ENCODE measurements at regions not wholly inside any gene's neighbourhood (a gene's known extent, or its start where the extent isn't known, plus 50 kb on each side); places are given as distances from the start of the nearest gene placed in this dataset.

DNA sequence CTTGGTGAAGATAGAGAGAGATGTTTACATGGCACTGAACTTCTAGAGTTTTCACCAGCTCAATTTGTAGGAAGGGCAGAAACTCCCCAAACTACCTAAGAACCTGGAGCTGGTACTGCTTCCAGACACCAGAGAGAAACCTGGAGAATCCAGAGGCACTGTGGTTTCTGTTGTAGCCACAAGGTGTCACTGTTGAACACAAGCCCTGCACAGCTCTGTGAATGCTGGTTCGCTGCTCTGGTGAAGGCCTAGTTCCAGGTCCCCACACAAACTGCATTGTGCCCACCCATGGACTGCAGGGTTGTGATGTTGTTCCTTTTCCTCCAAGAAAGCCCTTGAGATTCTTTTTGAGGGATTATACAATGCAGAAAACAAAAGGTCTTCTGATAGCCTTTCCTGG, 150.5 kb upstream of the HS6ST1 start:
- DNase-seq (ENCODE audit: low read depth in 2 of 2), result no peak

DNA sequence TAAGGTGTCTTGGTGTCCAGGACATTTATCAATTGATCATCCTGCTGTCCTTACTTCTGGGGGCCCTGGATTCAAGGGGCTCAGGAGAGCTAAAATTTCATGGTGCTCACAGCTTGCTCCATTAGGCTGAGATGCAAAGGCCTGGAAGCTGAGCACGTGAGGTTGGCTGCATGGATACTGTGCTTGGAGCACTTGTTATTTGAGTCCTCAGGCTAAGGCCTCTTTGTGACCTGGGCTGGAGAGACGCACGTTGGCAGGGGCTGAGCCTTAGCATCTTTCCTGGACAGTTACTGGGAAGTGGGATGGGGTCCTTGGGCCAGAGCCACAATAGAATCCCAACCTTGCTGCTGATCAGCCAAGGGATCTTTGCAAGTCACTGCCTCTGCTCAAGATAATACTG, 151.2 kb upstream of the HS6ST1 start:
- DNase-seq (ENCODE audit: low read depth in 2 of 2), result no peak

DNA sequence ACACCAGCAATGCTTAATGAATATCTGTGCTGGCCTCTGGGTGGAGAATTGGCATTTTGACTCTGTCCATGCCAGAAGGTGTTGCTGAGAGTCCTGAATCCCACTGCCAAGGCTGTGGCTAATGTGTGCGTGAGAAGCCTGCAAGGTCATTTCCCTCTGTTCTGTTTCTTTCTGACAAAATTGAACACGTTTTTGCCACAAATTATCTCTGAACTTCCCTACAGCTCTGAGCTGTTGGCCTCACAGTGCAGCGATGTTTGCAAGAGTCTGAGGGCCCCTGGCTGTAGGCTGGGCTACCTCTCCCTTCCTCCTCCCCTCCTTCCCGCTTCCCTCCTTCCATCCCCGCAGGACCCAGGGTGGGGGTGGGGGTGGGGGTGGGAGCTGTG, 154.1 kb upstream of the HS6ST1 start:
- no peak for DNase-seq (ENCODE audit: low read depth in 2 of 2)

DNA sequence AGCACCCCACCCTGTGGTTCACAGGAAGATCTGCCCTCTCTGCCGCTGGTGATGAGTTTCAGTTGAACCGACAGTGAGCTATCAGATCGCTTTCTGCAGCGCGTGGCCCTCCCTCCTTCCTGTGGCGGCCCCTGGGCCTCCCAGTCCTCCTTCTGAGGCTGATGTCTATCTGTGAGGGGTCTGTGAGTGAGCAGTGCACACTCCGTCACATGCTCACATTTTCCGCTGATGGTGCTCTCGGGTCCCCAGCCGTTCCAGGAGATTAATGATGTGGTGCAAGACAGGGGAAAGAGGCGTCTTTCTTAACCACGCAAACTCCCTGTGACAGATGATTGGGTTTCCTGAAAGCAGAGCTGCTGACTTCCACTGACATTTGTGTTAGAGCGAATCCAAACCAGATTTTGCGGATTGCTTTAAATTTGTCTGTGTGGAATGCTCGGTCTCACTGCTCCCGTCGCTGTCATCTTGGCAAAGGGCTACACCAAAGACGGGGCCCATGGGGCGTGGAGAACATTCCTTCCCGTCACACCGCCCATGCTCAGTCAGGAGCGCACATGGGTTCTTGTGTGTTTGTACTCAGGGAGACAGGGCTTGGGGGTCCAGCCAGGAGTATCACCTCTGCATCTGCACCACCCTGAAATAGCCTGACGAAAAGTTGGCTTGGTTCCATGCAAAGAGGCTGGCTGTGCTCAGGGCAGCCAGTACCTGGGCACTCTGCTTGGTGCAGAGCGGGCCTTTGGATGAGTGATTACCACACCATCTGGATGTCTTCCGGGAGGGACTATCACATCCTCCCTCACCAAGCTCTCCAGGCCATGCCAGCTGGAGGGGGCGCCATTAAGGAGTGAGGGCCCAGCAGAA, 154.7 kb upstream of the HS6ST1 start:
- DNase-seq (ENCODE audit: low read depth in 2 of 2), result no peak

DNA sequence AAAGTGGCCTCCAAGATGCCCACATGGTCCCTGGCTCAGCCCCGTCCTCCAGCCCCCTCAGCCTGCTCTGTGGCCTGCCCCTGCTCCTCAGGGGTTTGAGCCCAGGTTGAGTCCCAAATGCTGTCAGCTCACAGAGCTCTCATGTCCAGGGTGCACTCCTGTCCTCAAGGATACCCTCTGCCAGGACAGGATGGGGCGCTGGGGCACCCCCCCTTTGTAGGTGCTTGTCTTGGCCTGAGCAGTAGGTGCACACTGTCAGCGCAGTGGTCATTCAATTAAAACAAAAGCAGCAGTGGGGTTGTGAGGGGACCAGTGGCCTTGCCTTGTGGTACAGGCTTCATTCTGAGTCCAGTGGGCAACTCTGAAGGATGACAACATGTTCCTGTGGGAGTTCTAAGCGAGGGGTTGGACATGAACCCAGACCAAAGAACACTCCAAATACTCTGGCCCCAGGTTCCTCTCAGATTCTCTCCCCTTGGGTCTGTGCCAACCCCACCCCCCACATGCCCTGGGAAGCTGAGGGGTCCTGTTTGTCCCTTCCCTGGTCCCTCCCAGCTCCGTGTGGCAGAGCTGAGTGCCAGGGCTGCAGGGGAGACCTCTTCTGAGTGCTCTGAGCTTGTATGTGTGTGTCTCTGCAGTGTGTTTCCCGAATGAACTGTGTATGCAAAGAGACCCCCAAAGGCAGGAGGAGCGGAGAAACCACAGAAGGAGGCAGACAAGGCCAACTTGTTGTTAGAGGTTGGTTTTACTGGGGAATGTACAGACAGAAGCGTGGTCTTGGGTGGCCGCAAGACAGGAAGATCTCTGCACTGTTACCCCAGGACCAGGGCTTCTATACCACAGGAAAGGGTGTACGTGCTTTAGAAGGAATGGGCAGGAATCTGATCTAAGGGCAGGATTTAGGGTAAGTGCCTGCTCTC, 155.6 kb upstream of the HS6ST1 start:
- DNase-seq (ENCODE audit: low read depth in 2 of 2), result no peak

DNA sequence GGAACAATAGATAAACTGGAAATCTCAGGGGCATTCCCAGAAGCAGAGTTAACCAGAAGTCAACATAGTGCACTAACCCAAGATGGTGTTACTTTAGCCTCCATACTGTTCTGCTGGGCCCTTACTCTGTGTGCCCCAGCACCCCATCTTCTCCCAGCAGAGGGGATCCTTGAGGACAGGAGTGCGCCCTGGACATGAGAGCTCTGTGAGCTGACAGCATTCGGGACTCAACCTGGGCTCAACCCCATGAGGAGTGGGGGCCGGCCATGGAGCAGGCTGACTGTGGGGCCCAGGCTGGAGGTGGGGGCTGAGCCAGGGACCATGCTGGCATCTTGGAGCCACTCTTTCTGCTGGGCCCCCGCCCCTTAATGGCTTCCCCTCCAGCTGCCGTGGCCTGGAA, 156.3 kb upstream of the HS6ST1 start:
- no peak for DNase-seq (ENCODE audit: low read depth in 2 of 2)

DNA sequence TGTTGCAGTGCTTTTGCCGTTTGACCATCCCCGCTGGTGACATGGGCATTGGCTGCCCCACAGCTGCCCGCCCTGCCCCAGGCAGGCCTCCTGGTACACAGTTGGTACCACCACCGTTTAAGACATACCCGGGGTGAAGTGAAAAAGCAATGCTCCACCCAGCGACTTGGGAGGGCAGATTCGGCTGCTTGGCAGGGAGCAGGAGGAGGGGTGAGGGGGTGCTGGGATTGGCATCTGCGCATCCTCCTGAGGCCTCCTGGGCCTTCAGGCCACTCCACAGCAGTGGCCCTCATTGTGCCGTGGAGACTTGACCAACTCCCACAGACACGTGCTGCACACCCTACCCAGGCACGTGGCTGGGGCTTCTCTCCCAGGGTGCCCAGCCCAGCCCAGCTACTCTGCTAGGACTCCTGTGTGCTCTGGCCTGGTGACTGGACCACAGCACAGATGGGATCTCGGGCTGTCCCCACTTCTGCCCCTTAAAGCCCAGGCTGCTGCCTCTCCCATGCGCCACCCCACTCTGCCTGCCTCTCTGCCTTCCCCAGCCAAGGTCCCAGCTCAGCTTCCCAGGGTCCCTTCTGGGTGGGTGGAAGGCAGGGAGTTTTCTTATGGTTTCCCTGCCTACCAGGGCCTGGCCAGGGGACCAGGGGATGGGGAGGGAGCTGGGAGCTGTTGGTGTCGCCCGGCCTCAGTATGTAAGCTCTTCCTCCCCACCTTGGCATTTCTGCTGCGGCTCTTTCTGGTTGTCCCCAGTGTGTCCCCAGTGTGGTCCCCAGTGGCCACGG, 157.0 kb upstream of the HS6ST1 start:
- DNase-seq (ENCODE audit: low read depth in 2 of 2), result no peak

DNA sequence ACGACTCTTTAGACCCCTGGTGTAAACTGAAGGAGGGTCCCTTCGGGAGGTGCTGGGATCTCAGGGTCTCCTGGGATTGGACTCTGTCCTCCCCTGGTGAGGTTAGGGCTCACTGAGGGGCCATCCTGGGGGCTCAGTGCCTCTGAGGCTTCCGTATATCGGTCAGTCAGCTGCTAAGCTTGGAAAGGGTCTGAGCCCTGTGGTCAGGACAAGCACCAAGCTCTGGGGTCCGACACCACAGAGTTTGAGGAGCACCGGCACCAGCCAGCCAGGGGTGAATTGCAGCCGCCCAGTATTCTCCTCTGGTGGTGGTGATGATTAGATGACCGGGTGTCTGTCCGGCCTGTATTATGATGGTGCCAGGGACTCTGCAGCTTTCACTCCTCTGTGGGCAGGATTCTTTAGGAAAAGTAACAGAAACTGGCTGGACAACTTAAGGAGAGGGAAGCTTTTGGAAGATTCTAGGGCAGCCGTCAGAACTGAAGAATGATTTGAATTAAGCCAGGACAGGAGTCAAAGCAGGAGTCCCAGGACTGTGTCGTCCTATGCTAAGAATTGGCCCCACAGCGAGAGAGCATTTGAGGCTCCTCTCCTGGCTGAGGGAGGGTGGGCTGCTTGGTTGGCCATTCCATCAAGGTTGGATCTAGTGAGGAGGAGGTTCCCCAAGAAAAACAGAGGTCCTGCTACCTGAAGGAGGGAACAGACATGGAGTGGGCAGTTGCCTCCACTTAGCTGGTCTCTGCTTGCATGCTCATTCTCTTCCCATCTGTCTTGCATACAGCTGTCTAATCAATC, 158.6 kb upstream of the HS6ST1 start:
- DNase-seq (ENCODE audit: low read depth in 2 of 2), result no peak

DNA sequence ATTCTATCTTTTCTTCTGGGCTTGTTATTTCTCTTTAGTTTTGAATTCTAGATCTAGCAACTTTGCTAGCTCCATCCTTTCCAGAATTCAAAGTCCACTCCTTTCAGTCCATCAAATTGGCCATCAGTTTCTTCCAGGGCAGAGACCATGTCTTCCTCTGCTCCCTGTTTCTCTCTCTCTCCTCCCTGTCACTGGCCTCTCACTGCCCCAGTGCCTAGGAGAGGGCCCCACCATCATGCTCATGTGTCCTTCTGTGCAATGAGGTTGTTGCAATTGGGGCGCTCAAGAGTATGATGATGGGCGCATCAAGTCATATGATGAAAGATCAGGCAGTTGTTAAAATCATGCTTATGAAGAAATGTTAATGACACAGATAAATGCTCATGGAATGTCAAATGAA, 159.2 kb upstream of the HS6ST1 start:
- DNase-seq (ENCODE audit: low read depth in 2 of 2), result no peak

DNA sequence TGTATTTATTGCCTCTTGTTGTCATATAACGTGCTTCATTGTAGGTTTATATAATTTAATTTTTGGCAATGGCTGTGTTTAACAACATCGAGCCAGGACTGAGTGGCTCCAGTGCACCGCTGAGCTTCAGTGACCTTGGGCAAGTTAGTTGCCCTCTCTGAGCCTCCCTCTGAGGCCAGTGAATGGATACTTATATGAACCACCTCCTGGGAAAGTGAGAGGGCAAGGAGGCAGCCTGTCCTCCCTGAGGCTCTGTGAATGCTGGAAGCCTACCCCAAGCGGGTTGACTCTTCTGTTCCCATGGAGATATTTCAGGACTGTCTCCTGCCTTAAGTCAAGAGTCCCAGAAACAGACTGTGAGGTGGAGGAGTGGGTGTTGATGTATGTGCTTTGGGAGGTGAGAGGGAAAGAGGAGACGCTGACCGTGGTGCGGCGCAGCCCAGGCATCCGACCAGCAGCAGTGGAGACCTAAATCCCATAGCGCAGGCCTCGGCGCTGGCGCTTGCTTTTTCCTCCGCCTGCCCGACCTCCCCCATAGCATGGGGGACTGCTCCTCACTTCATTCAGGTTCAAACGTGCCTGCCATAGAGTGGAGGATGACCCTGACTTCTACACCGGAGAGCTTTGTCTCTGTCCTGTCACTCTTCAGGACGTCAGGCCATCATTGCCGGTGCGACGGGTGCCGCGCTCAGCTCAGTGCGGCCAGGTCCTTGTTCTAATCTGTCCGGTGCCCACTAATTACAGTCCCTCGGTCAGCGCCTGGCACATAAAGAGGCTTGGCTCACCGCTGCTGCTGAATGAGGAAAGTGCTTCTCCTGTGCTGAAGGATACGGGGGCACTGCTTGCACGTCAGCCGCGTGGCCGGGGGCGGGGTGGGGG, 167.3 kb upstream of the HS6ST1 start:
- no peak for DNase-seq (ENCODE audit: low read depth in 2 of 2)

DNA sequence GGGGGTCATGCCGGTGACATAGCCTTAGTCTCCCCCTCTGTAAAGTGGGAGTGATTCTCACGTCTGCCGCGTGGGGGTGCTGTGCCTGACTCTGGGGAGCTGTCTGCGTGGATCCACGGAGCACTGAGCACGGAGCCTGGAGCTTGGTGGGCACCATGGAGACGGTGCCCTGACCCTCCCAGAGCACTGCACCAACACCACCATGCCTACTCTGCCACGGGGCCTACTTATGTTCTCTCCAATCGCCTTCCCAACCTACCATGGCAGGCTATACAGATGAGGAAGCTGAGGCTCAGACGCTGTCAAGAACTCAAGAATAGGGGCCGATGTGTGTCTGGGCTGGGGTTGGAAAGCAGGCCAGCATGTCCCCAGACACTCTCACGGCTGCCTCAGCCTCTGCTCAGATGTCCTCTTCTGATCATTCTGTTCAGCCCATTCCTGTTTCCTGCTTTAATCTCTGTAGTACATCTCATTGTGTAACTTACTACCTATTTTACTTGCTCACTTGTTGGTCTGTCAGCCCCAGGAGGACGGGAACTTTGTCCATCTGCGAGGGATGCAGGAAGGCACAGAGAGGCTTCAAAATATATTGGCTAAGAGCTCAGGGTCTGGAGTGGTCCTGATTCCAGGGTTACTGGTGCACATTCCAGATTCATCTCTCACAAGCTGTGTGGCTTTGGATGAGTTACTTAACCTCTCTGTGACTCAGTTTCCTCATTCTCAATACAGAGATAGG, 168.1 kb upstream of the HS6ST1 start:
- no peak for DNase-seq (ENCODE audit: low read depth in 2 of 2)

DNA sequence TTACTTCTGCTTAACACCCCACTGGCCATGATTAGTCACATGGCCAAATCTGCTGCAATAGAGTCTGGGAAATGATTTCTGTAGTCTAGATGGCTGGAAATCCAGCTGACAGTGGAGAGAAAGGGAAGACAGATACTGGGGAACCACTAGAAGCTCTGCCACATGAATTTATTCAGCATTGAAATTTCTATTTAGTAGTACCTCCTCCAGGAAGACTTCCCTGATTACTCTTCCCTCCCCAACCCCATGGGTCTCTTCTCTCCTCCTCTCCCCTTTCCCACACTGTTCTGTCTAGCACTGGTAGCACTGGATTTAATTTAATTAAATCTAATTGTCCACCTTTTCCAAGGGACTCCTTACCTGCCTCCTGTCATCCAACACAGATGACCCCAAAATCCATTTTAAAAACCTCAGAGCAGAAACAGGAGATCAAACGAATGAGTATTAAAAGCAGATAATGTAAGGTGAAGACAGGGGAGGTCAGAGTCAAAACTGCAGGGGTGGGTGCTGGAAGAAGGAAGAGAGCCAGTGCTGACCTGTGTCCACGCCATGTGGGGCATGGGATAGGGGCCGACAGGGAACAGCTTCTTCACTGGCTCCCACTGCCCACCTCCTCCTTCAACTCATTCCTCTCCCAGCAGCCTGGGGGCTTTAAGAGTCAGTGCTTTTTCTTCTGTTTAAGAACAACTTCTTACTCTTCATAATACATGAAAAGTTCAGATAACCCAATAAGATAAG, 169.2 kb upstream of the HS6ST1 start:
- DNase-seq (ENCODE audit: low read depth in 2 of 2), result no peak

DNA sequence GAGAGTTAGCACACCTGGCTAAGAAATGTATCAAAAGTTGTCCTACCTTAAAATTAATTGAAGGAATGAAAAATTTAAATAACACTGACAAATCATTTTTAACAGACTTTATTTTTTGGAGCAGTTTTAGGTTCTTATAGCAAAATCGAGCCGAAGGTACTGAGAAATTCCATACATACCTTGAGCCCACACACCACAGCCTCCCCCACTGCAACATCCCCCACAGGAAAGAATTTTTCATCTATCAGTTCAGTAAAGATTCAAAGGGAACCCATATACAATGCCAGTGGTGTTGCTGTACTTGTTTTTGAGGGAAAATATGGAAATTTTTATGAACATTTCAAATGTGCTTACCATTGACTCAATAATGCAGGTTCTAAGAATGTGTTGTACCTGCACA, 169.8 kb upstream of the HS6ST1 start:
- DNase-seq (ENCODE audit: low read depth in 2 of 2), result no peak

DNA sequence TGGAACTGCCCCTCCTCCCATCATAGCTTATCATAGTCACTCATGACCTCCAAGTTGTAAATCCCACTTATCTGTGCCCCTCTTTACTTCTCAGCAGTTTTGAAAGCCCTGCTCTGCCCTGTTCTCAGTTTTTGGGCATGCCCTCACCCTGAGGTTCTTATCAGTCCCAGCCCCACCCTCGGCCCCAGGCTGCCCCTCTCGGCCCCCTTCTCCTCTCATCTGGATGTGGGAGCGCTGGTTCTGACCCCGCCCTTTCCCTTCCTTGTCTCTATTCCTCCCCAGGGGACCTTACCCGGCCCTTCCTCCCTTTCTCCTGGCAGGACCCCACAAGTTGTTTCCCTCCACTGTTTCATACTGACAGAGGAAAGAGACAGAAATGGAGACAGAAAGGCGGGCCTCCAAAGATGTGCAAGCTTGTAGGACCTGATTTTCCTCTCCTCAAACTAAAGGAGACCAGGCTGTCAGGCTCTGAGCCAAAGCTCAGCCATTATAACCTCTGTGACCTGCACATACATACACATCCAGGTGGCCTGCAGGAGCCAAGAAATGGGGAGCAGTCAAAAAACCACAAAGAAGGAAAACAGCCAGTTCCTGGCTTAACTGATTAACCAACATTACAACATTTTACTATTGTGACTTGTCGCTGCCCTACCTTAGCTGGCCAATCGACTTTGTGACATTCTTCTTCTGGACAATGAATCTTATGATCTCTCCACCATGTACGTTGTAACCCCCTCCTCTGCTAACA, 171.0 kb upstream of the HS6ST1 start:
- DNase-seq (ENCODE audit: low read depth in 2 of 2), result no peak

DNA sequence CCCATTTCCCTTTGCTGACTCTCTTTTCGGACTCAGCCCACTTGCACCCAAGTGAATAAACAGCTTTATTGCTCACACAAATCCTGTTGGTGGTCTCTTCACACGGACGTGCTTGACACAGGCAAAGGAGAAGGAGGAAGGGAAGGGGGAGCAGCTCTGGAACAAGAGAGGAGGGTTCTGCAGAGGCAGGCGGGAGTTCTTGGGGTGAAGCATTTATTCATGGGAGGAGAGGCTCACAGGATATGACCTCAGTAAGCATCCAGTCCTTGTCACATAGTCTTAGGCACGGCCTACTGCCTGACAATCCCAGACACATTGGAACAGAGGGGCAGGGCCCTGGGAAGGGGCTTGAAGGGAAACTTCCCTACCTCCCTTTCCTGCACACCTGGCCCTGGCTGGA, 171.7 kb upstream of the HS6ST1 start:
- no peak for DNase-seq (ENCODE audit: low read depth in 2 of 2)

DNA sequence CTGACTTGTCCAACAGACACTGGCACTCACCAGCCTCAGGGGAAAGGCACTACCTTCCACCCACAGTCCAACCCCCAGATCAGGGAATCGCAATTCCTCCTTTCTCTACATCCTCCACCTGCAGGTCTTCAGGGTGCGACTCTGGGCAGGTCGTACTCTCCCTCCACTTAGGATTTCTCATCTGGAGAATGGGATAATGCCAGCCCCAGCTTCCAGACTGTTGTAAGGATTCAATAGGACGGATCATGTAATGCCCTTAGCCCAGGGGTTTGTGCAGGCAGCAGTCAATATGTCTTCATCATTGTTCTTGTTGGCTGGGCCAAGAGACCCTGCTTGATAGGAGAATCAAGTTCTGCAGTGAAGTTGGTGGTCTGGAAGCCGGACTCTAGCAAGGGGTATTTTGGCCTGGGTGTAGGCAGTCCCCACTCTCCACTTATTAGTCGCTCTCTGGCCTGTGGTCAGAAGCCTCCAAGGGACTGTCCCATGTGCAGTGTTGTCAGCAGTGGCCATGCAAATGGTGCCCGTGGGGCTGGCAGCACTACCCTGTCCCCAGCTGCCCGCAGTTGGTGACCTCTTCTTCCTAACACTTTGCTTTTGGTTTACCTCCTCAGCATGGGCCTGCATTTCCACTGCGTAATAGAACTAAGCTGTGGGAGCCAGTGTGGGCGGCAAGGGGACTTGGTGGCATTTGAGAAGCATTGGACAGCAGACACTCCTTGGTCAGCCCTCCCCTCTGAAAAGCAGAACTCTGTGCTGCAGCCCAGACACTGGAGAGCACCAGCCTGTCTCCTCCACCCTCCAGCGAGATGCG, 172.4 kb upstream of the HS6ST1 start:
- no peak for DNase-seq (ENCODE audit: low read depth in 2 of 2)

DNA sequence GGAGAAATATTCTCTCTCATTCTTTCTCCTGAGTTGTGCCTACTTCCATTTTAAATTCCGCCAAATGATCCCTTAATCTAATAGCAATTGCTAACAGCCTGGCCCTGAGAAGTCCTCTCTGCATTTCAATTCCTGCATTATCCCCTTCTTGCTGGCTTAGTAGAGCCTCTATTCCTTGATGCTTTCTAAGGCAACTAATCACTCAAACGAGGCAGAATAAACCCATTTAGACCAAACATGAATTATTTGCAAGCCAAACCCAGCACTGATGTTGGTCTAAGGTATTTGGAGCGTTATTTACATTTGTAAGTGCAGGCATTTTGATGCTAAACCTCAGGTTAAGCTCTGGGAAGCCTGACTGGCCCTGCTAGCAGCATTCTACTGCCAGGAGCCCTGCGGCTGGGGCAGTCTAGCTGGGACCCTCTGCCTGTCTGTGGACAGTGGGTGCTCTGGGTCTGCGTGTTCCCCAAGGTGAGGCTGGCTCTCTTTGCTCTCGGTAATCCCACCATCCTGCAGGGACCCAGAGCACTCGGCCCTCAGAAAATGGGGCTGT, 173.1 kb upstream of the HS6ST1 start:
- no peak for DNase-seq (ENCODE audit: low read depth in 2 of 2)
